SK-N-SH (cell line): ENCODE measurements at regions not wholly inside any gene's neighbourhood (a gene's known extent, or its start where the extent isn't known, plus 50 kb on each side); places are given as distances from the start of the nearest gene placed in this dataset.

ENCODE experiments used
- CTCF ChIA-PET: fragments of 300-600, 350-600 bp; formaldehyde crosslinking; extraction: SDS; loops from one replicate; lab custom pipeline; 2021; lab: Yijun Ruan, JAX
- POLR2A ChIA-PET: fragments of 350-600 bp; sonication (Branson Sonifier 250); formaldehyde crosslinking; extraction: SDS; loops from one replicate; lab custom pipeline; 2020; ENCODE audit warnings: antibody characterized with exemption, inconsistent platforms; lab: Yijun Ruan, JAX
- DNase-seq: peaks from one replicate; pipeline ENCODE4 v3.0.0; 2012
- H2AFZ ChIP-seq: fragments of 200-600 bp; sonication (generic); 2 replicates; pipeline ENCODE4 v1.8.1; 2016; ENCODE audit warnings: antibody characterized with exemption, mild to moderate bottlenecking, low read depth
- H3F3A ChIP-seq: fragments of 200-600 bp; sonication (generic); replicated peaks from 2 replicates; pipeline ENCODE3; 2016; ENCODE audit warnings: antibody characterized with exemption, mild to moderate bottlenecking; ENCODE audit not compliant: insufficient read depth
- H3K27ac ChIP-seq, 2 experiments: fragments of 200-500 bp in 1 of 2; fragments of 200-600 bp in 1 of 2; sonication (Bioruptor generic) in 1 of 2; sonication (generic), shearing (Covaris generic) in 1 of 2; 2 replicates each; pipeline versions ENCODE4 v1.5.1 to v1.6.1; 2014 to 2016; ENCODE audit warnings: low read depth in 2 of 2, inconsistent platforms in 1 of 2, low read length in 1 of 2, mild to moderate bottlenecking in 1 of 2, mixed read lengths in 1 of 2
- H3K27me3 ChIP-seq: fragments of 200-600 bp; sonication (generic), shearing (Covaris generic); 2 replicates; pipeline ENCODE4 v1.6.1; 2016; ENCODE audit warnings: mixed run types; ENCODE audit not compliant: insufficient read depth
- H3K36me3 ChIP-seq, 2 experiments: fragments of 200-500 bp in 1 of 2; fragments of 200-600 bp in 1 of 2; sonication (Bioruptor generic) in 1 of 2; sonication (generic) in 1 of 2; replicated peaks in 1 of 2; 2 replicates each; pipeline versions ENCODE3 to v1.5.1; 2014 to 2016; ENCODE audit warnings: low read length in 1 of 2, mild to moderate bottlenecking in 1 of 2; ENCODE audit not compliant: insufficient read depth in 2 of 2, control insufficient read depth in 1 of 2
- H3K4me1 ChIP-seq, 2 experiments: fragments of 200-500 bp in 1 of 2; fragments of 200-600 bp in 1 of 2; sonication (Bioruptor generic) in 1 of 2; sonication (generic), shearing (Covaris generic) in 1 of 2; 2 replicates each; pipeline versions ENCODE4 v1.5.1 to v1.6.1; 2014 to 2016; ENCODE audit warnings: low read depth in 1 of 2, low read length in 1 of 2, mixed run types in 1 of 2; ENCODE audit not compliant: insufficient read depth in 2 of 2, control insufficient read depth in 1 of 2
- H3K4me2 ChIP-seq: fragments of 200-600 bp; sonication (generic), shearing (Covaris generic); 2 replicates; pipeline ENCODE4 v1.6.1; 2017; ENCODE audit warnings: mixed run types
- H3K4me3 ChIP-seq, 2 experiments: fragments of 200-500 bp in 1 of 2; fragments of 200-600 bp in 1 of 2; sonication (Bioruptor generic) in 1 of 2; sonication (generic), shearing (Covaris generic) in 1 of 2; 2 replicates each; pipeline versions ENCODE4 v1.5.1 to v1.8.1; 2014 to 2016; ENCODE audit warnings: low read depth in 2 of 2, inconsistent platforms in 1 of 2, low read length in 1 of 2, mild to moderate bottlenecking in 1 of 2, mixed read lengths in 1 of 2, moderate library complexity in 1 of 2
- H3K79me2 ChIP-seq: fragments of 200-600 bp; sonication (generic); 2 replicates; pipeline ENCODE4 v1.8.1; 2017; ENCODE audit warnings: mild to moderate bottlenecking; ENCODE audit not compliant: insufficient read depth
- H3K9ac ChIP-seq: fragments of 200-600 bp; sonication (generic); 2 replicates; pipeline ENCODE4 v1.6.1; 2017; ENCODE audit warnings: mixed run types
- H3K9me2 ChIP-seq: fragments of 200-600 bp; sonication (generic); 2 replicates; pipeline ENCODE4 v1.6.1; 2017; ENCODE audit warnings: mixed run types
- H3K9me3 ChIP-seq: fragments of 200-600 bp; sonication (generic); 2 replicates; pipeline ENCODE4 v1.6.1; 2017; ENCODE audit warnings: mixed run types, mild to moderate bottlenecking, moderate library complexity
- H4K20me1 ChIP-seq: fragments of 200-600 bp; sonication (generic); 2 replicates; pipeline ENCODE4 v1.6.1; 2017; ENCODE audit warnings: mild to moderate bottlenecking, mixed run types; ENCODE audit not compliant: insufficient read depth
- ELF1 ChIP-seq: IDR thresholded peaks from 2 replicates; pipeline ENCODE4 v1.4.0; 2012
- FOSL2 ChIP-seq: IDR thresholded peaks from 2 replicates; pipeline ENCODE4 v1.4.0; 2012; ENCODE audit warnings: low read depth, mild to moderate bottlenecking, moderate library complexity, borderline replicate concordance
- FOXM1 ChIP-seq: IDR thresholded peaks from 2 replicates; pipeline ENCODE4 v1.4.0; 2012; ENCODE audit warnings: low read depth, mild to moderate bottlenecking
- JUND ChIP-seq: IDR thresholded peaks from 2 replicates; pipeline ENCODE4 v1.4.0; 2012
- RCOR1 ChIP-seq: fragments of 150-350 bp; IDR thresholded peaks from 2 replicates; pipeline ENCODE4 v1.6.1; 2017; ENCODE audit warnings: antibody characterized with exemption, low read length
- RFX5 ChIP-seq: IDR thresholded peaks from 2 replicates; pipeline ENCODE4 v1.6.1; 2012; ENCODE audit warnings: mild to moderate bottlenecking, improper control_type of control experiment, low read length
- RXRA ChIP-seq: IDR thresholded peaks from 2 replicates; pipeline ENCODE4 v1.4.0; 2012; ENCODE audit warnings: low read depth, mild to moderate bottlenecking, borderline replicate concordance
- TCF12 ChIP-seq: IDR thresholded peaks from 2 replicates; pipeline ENCODE4 v1.4.0; 2012
- WGBS: methylation state at CpG from one replicate; pipeline ENCODE4 v1.1.6; 2017; ENCODE audit warnings: low lambda C conversion rate; 5-methylcytosine and 5-hydroxymethylcytosine counted together
- TF ChIP-seq, protein P1 (sequence below): IDR thresholded peaks from 2 replicates; pipeline ENCODE4 v1.6.1; 2012; ENCODE audit warnings: mild to moderate bottlenecking, low read depth, low read length, moderate library complexity
- TF ChIP-seq, protein P2 (sequence below): fragments of 150-350 bp; IDR thresholded peaks from 2 replicates; pipeline ENCODE4 v1.6.1; 2017; ENCODE audit warnings: antibody characterized with exemption, low read length, low read depth, borderline replicate concordance
- TF ChIP-seq, protein P3 (sequence below): IDR thresholded peaks from 2 replicates; pipeline ENCODE4 v1.4.0; 2012; ENCODE audit warnings: low read depth, borderline replicate concordance
- TF ChIP-seq, protein P4 (sequence below): IDR thresholded peaks from 2 replicates; pipeline ENCODE4; 2012

DNA sequence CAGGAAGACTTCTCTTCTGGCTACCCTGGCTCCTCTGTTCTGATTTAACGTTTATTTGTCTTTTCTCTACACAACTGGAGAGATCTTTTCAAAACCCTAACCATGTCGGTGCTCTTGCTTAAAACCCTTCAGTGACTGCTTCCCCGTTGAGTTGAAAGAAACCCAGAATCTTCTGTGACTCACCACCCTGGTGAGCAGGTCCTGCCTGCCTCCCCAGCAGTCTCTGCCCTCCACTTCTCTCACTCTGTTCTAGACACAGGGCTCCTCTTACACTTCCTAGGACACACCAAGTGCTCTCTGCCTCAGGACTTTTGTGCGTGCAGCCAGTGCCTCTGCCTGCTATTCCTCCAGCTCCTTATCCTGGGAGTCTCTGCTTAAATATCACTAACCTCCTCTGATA is 131.4 kb downstream of the IER5 start (continued):
- TF ChIP-seq, protein P1, sequence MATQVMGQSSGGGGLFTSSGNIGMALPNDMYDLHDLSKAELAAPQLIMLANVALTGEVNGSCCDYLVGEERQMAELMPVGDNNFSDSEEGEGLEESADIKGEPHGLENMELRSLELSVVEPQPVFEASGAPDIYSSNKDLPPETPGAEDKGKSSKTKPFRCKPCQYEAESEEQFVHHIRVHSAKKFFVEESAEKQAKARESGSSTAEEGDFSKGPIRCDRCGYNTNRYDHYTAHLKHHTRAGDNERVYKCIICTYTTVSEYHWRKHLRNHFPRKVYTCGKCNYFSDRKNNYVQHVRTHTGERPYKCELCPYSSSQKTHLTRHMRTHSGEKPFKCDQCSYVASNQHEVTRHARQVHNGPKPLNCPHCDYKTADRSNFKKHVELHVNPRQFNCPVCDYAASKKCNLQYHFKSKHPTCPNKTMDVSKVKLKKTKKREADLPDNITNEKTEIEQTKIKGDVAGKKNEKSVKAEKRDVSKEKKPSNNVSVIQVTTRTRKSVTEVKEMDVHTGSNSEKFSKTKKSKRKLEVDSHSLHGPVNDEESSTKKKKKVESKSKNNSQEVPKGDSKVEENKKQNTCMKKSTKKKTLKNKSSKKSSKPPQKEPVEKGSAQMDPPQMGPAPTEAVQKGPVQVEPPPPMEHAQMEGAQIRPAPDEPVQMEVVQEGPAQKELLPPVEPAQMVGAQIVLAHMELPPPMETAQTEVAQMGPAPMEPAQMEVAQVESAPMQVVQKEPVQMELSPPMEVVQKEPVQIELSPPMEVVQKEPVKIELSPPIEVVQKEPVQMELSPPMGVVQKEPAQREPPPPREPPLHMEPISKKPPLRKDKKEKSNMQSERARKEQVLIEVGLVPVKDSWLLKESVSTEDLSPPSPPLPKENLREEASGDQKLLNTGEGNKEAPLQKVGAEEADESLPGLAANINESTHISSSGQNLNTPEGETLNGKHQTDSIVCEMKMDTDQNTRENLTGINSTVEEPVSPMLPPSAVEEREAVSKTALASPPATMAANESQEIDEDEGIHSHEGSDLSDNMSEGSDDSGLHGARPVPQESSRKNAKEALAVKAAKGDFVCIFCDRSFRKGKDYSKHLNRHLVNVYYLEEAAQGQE: no peak
- TF ChIP-seq TCF12: no peak
- TF ChIP-seq RCOR1: no peak
- TF ChIP-seq FOSL2: no peak
- TF ChIP-seq, protein P2, sequence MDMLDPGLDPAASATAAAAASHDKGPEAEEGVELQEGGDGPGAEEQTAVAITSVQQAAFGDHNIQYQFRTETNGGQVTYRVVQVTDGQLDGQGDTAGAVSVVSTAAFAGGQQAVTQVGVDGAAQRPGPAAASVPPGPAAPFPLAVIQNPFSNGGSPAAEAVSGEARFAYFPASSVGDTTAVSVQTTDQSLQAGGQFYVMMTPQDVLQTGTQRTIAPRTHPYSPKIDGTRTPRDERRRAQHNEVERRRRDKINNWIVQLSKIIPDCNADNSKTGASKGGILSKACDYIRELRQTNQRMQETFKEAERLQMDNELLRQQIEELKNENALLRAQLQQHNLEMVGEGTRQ: no peak
- TF ChIP-seq, all 33 proteins: peak for 0

DNA sequence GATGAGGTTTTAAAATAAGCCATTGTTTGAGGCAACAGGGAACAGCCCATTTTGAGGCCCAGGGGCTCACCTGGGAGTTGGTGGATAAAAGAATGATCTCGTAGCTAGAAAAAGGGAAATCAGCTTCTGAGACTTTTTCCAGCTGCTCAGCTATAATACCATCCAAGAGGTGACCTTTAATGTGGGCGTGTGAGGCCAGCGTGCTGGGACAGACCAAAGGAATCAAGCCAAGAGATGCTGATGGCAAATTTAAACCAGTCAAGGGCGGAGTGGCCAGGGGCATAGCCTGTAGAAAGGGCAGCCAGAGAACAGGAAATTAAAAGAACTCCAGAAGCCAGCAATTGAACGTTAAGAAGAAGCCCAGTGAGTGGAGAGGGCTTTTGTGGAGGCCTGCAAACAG is 132.6 kb downstream of the IER5 start:
- Histone ChIP-seq H2AFZ (no peak overlapping the region), H3F3A (no peaks in the 10 kb centered on the region), H3K9me3 (no peaks in the 10 kb centered on the region), H3K27me3 (no peaks in the 10 kb centered on the region), H3K79me2 (no peaks in the 10 kb centered on the region), H3K4me2 (no peak overlapping the region), H3K36me3 (no peaks in the 10 kb centered on the region), H3K27ac (no peak overlapping the region), H3K9me2 (no peaks in the 10 kb centered on the region), H3K9ac (no peak overlapping the region), H3K4me1 (no peaks in the 10 kb centered on the region), H4K20me1 (no peaks in the 10 kb centered on the region), H3K4me3 (no peak overlapping the region)
- TF ChIP-seq, protein P3, sequence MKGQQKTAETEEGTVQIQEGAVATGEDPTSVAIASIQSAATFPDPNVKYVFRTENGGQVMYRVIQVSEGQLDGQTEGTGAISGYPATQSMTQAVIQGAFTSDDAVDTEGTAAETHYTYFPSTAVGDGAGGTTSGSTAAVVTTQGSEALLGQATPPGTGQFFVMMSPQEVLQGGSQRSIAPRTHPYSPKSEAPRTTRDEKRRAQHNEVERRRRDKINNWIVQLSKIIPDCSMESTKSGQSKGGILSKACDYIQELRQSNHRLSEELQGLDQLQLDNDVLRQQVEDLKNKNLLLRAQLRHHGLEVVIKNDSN: no peak
- TF ChIP-seq RXRA (no peak), JUND (no peak), ELF1 (no peak), FOXM1 (no peak), RFX5 (no peak)
- TF ChIP-seq, protein P2: no peak
- TF ChIP-seq, protein P4, sequence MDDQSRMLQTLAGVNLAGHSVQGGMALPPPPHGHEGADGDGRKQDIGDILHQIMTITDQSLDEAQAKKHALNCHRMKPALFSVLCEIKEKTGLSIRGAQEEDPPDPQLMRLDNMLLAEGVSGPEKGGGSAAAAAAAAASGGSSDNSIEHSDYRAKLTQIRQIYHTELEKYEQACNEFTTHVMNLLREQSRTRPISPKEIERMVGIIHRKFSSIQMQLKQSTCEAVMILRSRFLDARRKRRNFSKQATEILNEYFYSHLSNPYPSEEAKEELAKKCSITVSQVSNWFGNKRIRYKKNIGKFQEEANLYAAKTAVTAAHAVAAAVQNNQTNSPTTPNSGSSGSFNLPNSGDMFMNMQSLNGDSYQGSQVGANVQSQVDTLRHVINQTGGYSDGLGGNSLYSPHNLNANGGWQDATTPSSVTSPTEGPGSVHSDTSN: no peak
- no peak for DNase-seq
- ChIA-PET CTCF (no interaction called here), POLR2A (no interaction called here)
- WGBS: 18% methylated on average over 5 of the region's 5 CpGs
